ENCODE measurements at regions not wholly inside any gene's neighbourhood (a gene's known extent, or its start where the extent isn't known, plus 50 kb on each side); places are given as distances from the start of the nearest gene placed in this dataset.
A peak's percentile ranks its signal among the peaks of the same experiment; 100 is the strongest.

- ChIA-PET CTCF (no interaction called here), POLR2A (no interaction called here)
Observed at GRCh38 chr16:48745541-48745940, 135.6 kb upstream of the N4BP1 start.

GRCh38 chr16:48740964-48741363 lies 131.0 kb upstream of the N4BP1 start:
- H3K4me3 ChIP-seq (ENCODE audit: control insufficient read depth in 1 of 7, extremely low read depth in 1 of 7, insufficient read depth in 4 of 7, low read depth in 2 of 7, low read length in 6 of 7), result no peak overlapping the region
- H3K9me3 ChIP-seq (ENCODE audit: control extremely low read depth in 1 of 5, control insufficient read depth in 4 of 5, insufficient read depth in 2 of 5, low read depth in 1 of 5, low read length in 4 of 5), result peaks cover 0 to 19% (median 4%) of the 10 kb centered on the region in 5 experiments
- no peaks in the 10 kb centered on the region for H3K27me3 ChIP-seq (replicated peaks in 2 of 5; ENCODE audit: control insufficient read depth in 4 of 5, insufficient read depth in 5 of 5, low read length in 4 of 5)
- H3K27ac ChIP-seq (ENCODE audit: insufficient read depth in 1 of 2, low read depth in 1 of 2, low read length in 2 of 2, poor library complexity in 1 of 2, severe bottlenecking in 2 of 2), result no peak overlapping the region
- no peak for DNase-seq
- no peaks in the 10 kb centered on the region for H3K4me1 ChIP-seq (ENCODE audit: control extremely low read depth in 1 of 4, control insufficient read depth in 4 of 4, insufficient read depth in 4 of 4, low read length in 3 of 4)
- CTCF ChIA-PET, result no interaction called here
- H3K36me3 ChIP-seq (ENCODE audit: control insufficient read depth in 4 of 4, insufficient read depth in 4 of 4, low read length in 3 of 4), result no peaks in the 10 kb centered on the region
- 47% methylated on average over 2 of the region's 6 CpGs for WGBS (ENCODE audit: insufficient coverage)
- POLR2A ChIA-PET, result no interaction called here

More at GRCh38 chr16:48745541-48745940, 135.6 kb upstream of the N4BP1 start:
- Histone ChIP-seq H3K27ac (ENCODE audit: insufficient read depth in 1 of 2, low read depth in 1 of 2, low read length in 2 of 2, poor library complexity in 1 of 2, severe bottlenecking in 2 of 2) (no peak overlapping the region), H3K4me1 (ENCODE audit: control extremely low read depth in 1 of 4, control insufficient read depth in 4 of 4, insufficient read depth in 4 of 4, low read length in 3 of 4) (no peaks in the 10 kb centered on the region), H3K4me3 (ENCODE audit: control insufficient read depth in 1 of 7, extremely low read depth in 1 of 7, insufficient read depth in 4 of 7, low read depth in 2 of 7, low read length in 6 of 7) (no peak overlapping the region), H3K27me3 (replicated peaks in 2 of 5; ENCODE audit: control insufficient read depth in 4 of 5, insufficient read depth in 5 of 5, low read length in 4 of 5) (no peaks in the 10 kb centered on the region), H3K36me3 (ENCODE audit: control insufficient read depth in 4 of 4, insufficient read depth in 4 of 4, low read length in 3 of 4) (no peaks in the 10 kb centered on the region), H3K9me3 (ENCODE audit: control extremely low read depth in 1 of 5, control insufficient read depth in 4 of 5, insufficient read depth in 2 of 5, low read depth in 1 of 5, low read length in 4 of 5) (peaks cover 0 to 19% (median 4%) of the 10 kb centered on the region in 5 experiments)
- 85% methylated on average over 2 of the region's 4 CpGs for WGBS (ENCODE audit: insufficient coverage)
- DNase-seq, result no peak

GRCh38 chr16:48734220-48734619 lies 124.2 kb upstream of the N4BP1 start:
- no peak overlapping the region for H3K27ac ChIP-seq (ENCODE audit: insufficient read depth in 1 of 2, low read depth in 1 of 2, low read length in 2 of 2, poor library complexity in 1 of 2, severe bottlenecking in 2 of 2)

GRCh38 chr16:48704710-48705109 lies 94.7 kb upstream of the N4BP1 start:
- Histone ChIP-seq H3K27ac (ENCODE audit: insufficient read depth in 1 of 2, low read depth in 1 of 2, low read length in 2 of 2, poor library complexity in 1 of 2, severe bottlenecking in 2 of 2) (no peak overlapping the region), H3K27me3 (replicated peaks in 2 of 5; ENCODE audit: control insufficient read depth in 4 of 5, insufficient read depth in 5 of 5, low read length in 4 of 5) (no peaks in the 10 kb centered on the region), H3K9me3 (ENCODE audit: control extremely low read depth in 1 of 5, control insufficient read depth in 4 of 5, insufficient read depth in 2 of 5, low read depth in 1 of 5, low read length in 4 of 5) (peaks cover 0 to 4% (median 3%) of the 10 kb centered on the region in 5 experiments), H3K4me1 (ENCODE audit: control extremely low read depth in 1 of 4, control insufficient read depth in 4 of 4, insufficient read depth in 4 of 4, low read length in 3 of 4) (no peaks in the 10 kb centered on the region), H3K36me3 (ENCODE audit: control insufficient read depth in 4 of 4, insufficient read depth in 4 of 4, low read length in 3 of 4) (no peaks in the 10 kb centered on the region), H3K4me3 (ENCODE audit: control insufficient read depth in 1 of 7, extremely low read depth in 1 of 7, insufficient read depth in 4 of 7, low read depth in 2 of 7, low read length in 6 of 7) (no peak overlapping the region)
- ChIA-PET POLR2A (no interaction called here), CTCF (no interaction called here)
- WGBS (ENCODE audit: insufficient coverage), result no CpG with 5 or more reads among the region's 1 CpG
- DNase-seq, result no peak

More at GRCh38 chr16:48734220-48734619, 124.2 kb upstream of the N4BP1 start:
- DNase-seq, result no peak
- Histone ChIP-seq H3K4me3 (ENCODE audit: control insufficient read depth in 1 of 7, extremely low read depth in 1 of 7, insufficient read depth in 4 of 7, low read depth in 2 of 7, low read length in 6 of 7) (no peak overlapping the region), H3K36me3 (ENCODE audit: control insufficient read depth in 4 of 4, insufficient read depth in 4 of 4, low read length in 3 of 4) (no peaks in the 10 kb centered on the region), H3K9me3 (ENCODE audit: control extremely low read depth in 1 of 5, control insufficient read depth in 4 of 5, insufficient read depth in 2 of 5, low read depth in 1 of 5, low read length in 4 of 5) (no peaks in the 10 kb centered on the region), H3K4me1 (ENCODE audit: control extremely low read depth in 1 of 4, control insufficient read depth in 4 of 4, insufficient read depth in 4 of 4, low read length in 3 of 4) (no peaks in the 10 kb centered on the region), H3K27me3 (replicated peaks in 2 of 5; ENCODE audit: control insufficient read depth in 4 of 5, insufficient read depth in 5 of 5, low read length in 4 of 5) (no peaks in the 10 kb centered on the region)
- ChIA-PET CTCF (no interaction called here), POLR2A (no interaction called here)

- peak; percentile 57 to 65 (median 62) for DNase-seq
- H3K27ac ChIP-seq (ENCODE audit: insufficient read depth in 1 of 2, low read depth in 1 of 2, low read length in 2 of 2, poor library complexity in 1 of 2, severe bottlenecking in 2 of 2), result no peak overlapping the region
- H3K27me3 ChIP-seq (replicated peaks in 2 of 5; ENCODE audit: control insufficient read depth in 4 of 5, insufficient read depth in 5 of 5, low read length in 4 of 5), result no peaks in the 10 kb centered on the region
- CTCF ChIA-PET, result interaction anchor here (0.8 to 2.1 kb wide), 5 partner anchors 15 to 665 kb away, joined by 3 to 14 read pairs (median 6); no protein-coding TSS in a partner anchor
- H3K9me3 ChIP-seq (ENCODE audit: control extremely low read depth in 1 of 5, control insufficient read depth in 4 of 5, insufficient read depth in 2 of 5, low read depth in 1 of 5, low read length in 4 of 5), result no peaks in the 10 kb centered on the region
- POLR2A ChIA-PET, result no interaction called here
- no peak overlapping the region for H3K4me3 ChIP-seq (ENCODE audit: control insufficient read depth in 1 of 7, extremely low read depth in 1 of 7, insufficient read depth in 4 of 7, low read depth in 2 of 7, low read length in 6 of 7)
- 0% methylated on average over 7 of the region's 9 CpGs for WGBS (ENCODE audit: insufficient coverage)
- no peaks in the 10 kb centered on the region for H3K36me3 ChIP-seq (ENCODE audit: control insufficient read depth in 4 of 4, insufficient read depth in 4 of 4, low read length in 3 of 4)
- peaks cover 0 to 4% (median 2%) of the 10 kb centered on the region in 4 experiments for H3K4me1 ChIP-seq (ENCODE audit: control extremely low read depth in 1 of 4, control insufficient read depth in 4 of 4, insufficient read depth in 4 of 4, low read length in 3 of 4)
Observed at GRCh38 chr16:48687421-48688038, 77.5 kb upstream of the N4BP1 start.

GRCh38 chr16:48684148-48684547 lies 74.2 kb upstream of the N4BP1 start:
- H3K36me3 ChIP-seq (ENCODE audit: control insufficient read depth in 4 of 4, insufficient read depth in 4 of 4, low read length in 3 of 4), result no peaks in the 10 kb centered on the region
- H3K27ac ChIP-seq (ENCODE audit: insufficient read depth in 1 of 2, low read depth in 1 of 2, low read length in 2 of 2, poor library complexity in 1 of 2, severe bottlenecking in 2 of 2), result no peak overlapping the region
- WGBS (ENCODE audit: insufficient coverage), result 100% methylated on average over 1 of the region's 2 CpGs
- H3K4me3 ChIP-seq (ENCODE audit: control insufficient read depth in 1 of 7, extremely low read depth in 1 of 7, insufficient read depth in 4 of 7, low read depth in 2 of 7, low read length in 6 of 7), result no peak overlapping the region
- peaks cover 0 to 4% (median 2%) of the 10 kb centered on the region in 4 experiments for H3K4me1 ChIP-seq (ENCODE audit: control extremely low read depth in 1 of 4, control insufficient read depth in 4 of 4, insufficient read depth in 4 of 4, low read length in 3 of 4)
- POLR2A ChIA-PET, result no interaction called here
- CTCF ChIA-PET, result interaction anchor here (1.8 kb wide), 1 partner anchor 665 kb away, joined by 5 read pairs; no protein-coding TSS in a partner anchor
- H3K9me3 ChIP-seq (ENCODE audit: control extremely low read depth in 1 of 5, control insufficient read depth in 4 of 5, insufficient read depth in 2 of 5, low read depth in 1 of 5, low read length in 4 of 5), result no peaks in the 10 kb centered on the region
- DNase-seq, result no peak
- H3K27me3 ChIP-seq (replicated peaks in 2 of 5; ENCODE audit: control insufficient read depth in 4 of 5, insufficient read depth in 5 of 5, low read length in 4 of 5), result no peaks in the 10 kb centered on the region

GRCh38 chr16:48682971-48683370 lies 73.0 kb upstream of the N4BP1 start:
- DNase-seq, result no peak
- WGBS (ENCODE audit: insufficient coverage), result 75% methylated on average over 2 of the region's 3 CpGs
- no peak overlapping the region for H3K27ac ChIP-seq (ENCODE audit: insufficient read depth in 1 of 2, low read depth in 1 of 2, low read length in 2 of 2, poor library complexity in 1 of 2, severe bottlenecking in 2 of 2)
- CTCF ChIA-PET, result interaction anchor here (0.6 to 0.9 kb wide), 2 partner anchors 132 to 664 kb away, joined by 3 to 4 read pairs; no protein-coding TSS in a partner anchor
- H3K4me3 ChIP-seq (ENCODE audit: control insufficient read depth in 1 of 7, extremely low read depth in 1 of 7, insufficient read depth in 4 of 7, low read depth in 2 of 7, low read length in 6 of 7), result no peak overlapping the region
- no peaks in the 10 kb centered on the region for H3K27me3 ChIP-seq (replicated peaks in 2 of 5; ENCODE audit: control insufficient read depth in 4 of 5, insufficient read depth in 5 of 5, low read length in 4 of 5)
- H3K36me3 ChIP-seq (ENCODE audit: control insufficient read depth in 4 of 4, insufficient read depth in 4 of 4, low read length in 3 of 4), result no peaks in the 10 kb centered on the region
- POLR2A ChIA-PET, result no interaction called here
- no peaks in the 10 kb centered on the region for H3K9me3 ChIP-seq (ENCODE audit: control extremely low read depth in 1 of 5, control insufficient read depth in 4 of 5, insufficient read depth in 2 of 5, low read depth in 1 of 5, low read length in 4 of 5)
- H3K4me1 ChIP-seq (ENCODE audit: control extremely low read depth in 1 of 4, control insufficient read depth in 4 of 4, insufficient read depth in 4 of 4, low read length in 3 of 4), result peaks cover 0 to 4% (median 2%) of the 10 kb centered on the region in 4 experiments

Measured in common myeloid progenitor, CD34-positive (primary cell).